ENCODE measurements at regions not wholly inside any gene's neighbourhood (a gene's known extent, or its start where the extent isn't known, plus 50 kb on each side); places are given as distances from the start of the nearest gene placed in this dataset.
"Not testable (repeated sequence)": the region's sequence is repeated elsewhere in the genome, so short reads cannot be mapped to it uniquely, and the experiment has no call there.

GRCh38 chr17:59500086-59500655 lies 65.2 kb upstream of the DHX40 start:
- TF ChIP-seq CTCF (conservative IDR thresholded peaks at IDR 0.05 in 1 of 2, IDR thresholded peaks at IDR 0.05 in 1 of 2; ENCODE audit: extremely low read depth in 1 of 2, insufficient read depth in 1 of 2, low read depth in 1 of 2, low read length in 2 of 2); EZH2 (IDR thresholded peaks at IDR 0.05; ENCODE audit: borderline replicate concordance, low read length): not testable (repeated sequence)
